ENCODE measurements at regions not wholly inside any gene's neighbourhood (a gene's known extent, or its start where the extent isn't known, plus 50 kb on each side); places are given as distances from the start of the nearest gene placed in this dataset.

DNA sequence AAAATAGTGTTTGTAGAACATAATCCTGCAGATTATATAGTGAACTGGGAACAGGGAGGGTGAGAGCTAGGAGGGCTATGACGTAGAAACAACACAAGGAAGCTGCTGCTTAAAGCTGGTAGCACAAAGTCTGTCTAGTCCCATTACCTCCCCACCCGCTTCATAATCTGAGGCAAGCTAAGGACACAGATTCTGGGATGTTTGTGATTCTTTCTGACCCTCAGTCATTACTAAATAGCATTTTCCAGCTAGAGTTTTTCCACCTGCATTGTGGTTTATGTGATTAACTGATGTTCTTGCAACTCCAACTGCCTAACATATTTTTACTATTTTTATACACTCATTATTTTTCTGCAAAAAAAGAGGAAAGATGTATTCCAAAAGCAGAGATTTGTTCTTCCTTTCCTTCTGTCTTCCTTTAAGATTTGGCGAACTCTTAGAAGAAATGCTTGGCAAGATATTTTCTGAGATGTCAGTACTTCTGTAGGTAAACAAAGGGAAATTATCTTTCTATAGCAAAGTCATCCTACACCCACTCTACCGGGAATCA is 293.2 kb upstream of the FAR2 start:
- H3K9me3 Mint-ChIP-seq = no peaks in the 10 kb centered on the region
- H3K4me1 Mint-ChIP-seq (ENCODE audit: low read depth) = no peaks in the 10 kb centered on the region
- no peak overlapping the region for H3K27ac Mint-ChIP-seq
- H3K4me3 Mint-ChIP-seq = no peak overlapping the region
- H3K36me3 Mint-ChIP-seq (ENCODE audit: low read depth) = no peaks in the 10 kb centered on the region
- no peaks in the 10 kb centered on the region for H3K27me3 Mint-ChIP-seq (ENCODE audit: low read depth)

DNA sequence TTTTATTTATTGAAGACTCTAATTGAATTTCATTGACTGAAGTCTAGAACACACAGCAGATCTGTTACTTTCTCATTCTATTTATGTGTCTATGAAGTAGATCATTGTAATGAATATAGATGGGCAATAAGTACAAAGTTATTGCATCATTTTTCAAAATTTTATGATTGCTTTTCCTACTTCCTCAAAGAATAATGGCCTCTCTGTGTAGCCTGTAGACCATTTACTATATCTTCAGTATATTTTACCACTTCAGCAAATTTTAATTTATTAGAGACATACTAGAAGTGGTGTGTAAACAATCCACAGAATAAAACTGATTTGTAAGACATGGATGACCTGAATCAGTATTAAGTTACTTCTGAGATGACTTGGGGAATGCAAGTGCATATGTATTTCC is 291.7 kb upstream of the FAR2 start:
- Mint-ChIP-seq H3K27me3 (ENCODE audit: low read depth) (no peaks in the 10 kb centered on the region), H3K9me3 (no peaks in the 10 kb centered on the region), H3K4me1 (ENCODE audit: low read depth) (no peaks in the 10 kb centered on the region), H3K4me3 (no peak overlapping the region), H3K27ac (no peak overlapping the region), H3K36me3 (ENCODE audit: low read depth) (no peaks in the 10 kb centered on the region)

- Mint-ChIP-seq H3K27me3 (ENCODE audit: low read depth) (no peaks in the 10 kb centered on the region), H3K4me3 (no peak overlapping the region), H3K9me3 (no peaks in the 10 kb centered on the region), H3K4me1 (ENCODE audit: low read depth) (no peaks in the 10 kb centered on the region), H3K27ac (no peak overlapping the region), H3K36me3 (ENCODE audit: low read depth) (no peaks in the 10 kb centered on the region)
These were observed 289.5 kb upstream of the FAR2 start for GRCh38 chr12:28859551-28859950.

DNA sequence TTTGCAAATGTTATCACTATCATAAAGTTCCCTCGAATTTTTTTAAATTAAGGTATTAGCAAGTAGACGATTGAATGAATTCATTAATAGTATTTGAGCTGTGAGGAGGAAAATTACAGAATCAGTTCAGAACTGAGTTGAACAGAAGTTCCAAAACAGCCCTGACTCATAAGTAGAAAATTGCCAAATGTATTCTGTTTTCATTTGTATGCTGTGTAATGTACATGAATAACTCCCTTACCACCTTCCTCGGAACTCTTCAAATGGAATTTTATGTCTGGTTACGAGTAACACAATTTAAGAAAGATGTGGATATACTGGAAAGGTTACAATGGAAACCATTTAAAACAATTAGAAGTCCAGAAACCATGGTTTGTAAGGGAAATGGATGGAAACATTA is 283.3 kb upstream of the FAR2 start:
- H3K9me3 Mint-ChIP-seq = no peaks in the 10 kb centered on the region
- no peaks in the 10 kb centered on the region for H3K4me1 Mint-ChIP-seq (ENCODE audit: low read depth)
- no peaks in the 10 kb centered on the region for H3K27me3 Mint-ChIP-seq (ENCODE audit: low read depth)
- no peak overlapping the region for H3K4me3 Mint-ChIP-seq
- H3K27ac Mint-ChIP-seq = no peak overlapping the region
- no peaks in the 10 kb centered on the region for H3K36me3 Mint-ChIP-seq (ENCODE audit: low read depth)

DNA sequence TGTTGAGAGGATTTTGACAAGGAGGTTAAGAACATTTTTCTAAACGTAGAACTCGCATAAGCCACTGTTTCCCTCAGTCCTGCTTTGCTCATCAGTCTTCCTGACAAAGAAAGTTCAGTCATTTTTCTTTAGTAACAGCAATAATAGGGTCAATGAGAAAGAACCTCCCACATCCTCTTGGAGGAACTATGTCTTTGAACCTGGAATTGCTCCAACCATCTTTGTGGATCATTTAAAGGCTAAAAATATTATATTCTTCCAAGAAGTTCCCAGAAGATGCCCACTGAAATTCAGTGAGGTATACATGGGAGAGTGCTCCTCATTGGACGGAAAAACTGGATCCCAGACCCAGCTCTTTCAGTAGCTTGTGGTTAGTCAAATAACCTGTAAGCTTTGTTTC is 282.8 kb upstream of the FAR2 start:
- H3K4me1 Mint-ChIP-seq (ENCODE audit: low read depth) = no peaks in the 10 kb centered on the region
- H3K9me3 Mint-ChIP-seq = no peaks in the 10 kb centered on the region
- no peak overlapping the region for H3K27ac Mint-ChIP-seq
- H3K4me3 Mint-ChIP-seq = no peak overlapping the region
- H3K36me3 Mint-ChIP-seq (ENCODE audit: low read depth) = no peaks in the 10 kb centered on the region
- H3K27me3 Mint-ChIP-seq (ENCODE audit: low read depth) = no peaks in the 10 kb centered on the region

- no peaks in the 10 kb centered on the region for H3K27me3 Mint-ChIP-seq (ENCODE audit: low read depth)
- no peak overlapping the region for H3K4me3 Mint-ChIP-seq
- no peak overlapping the region for H3K27ac Mint-ChIP-seq
- no peaks in the 10 kb centered on the region for H3K36me3 Mint-ChIP-seq (ENCODE audit: low read depth)
- no peaks in the 10 kb centered on the region for H3K9me3 Mint-ChIP-seq
- no peaks in the 10 kb centered on the region for H3K4me1 Mint-ChIP-seq (ENCODE audit: low read depth)
These were observed 282.2 kb upstream of the FAR2 start for GRCh38 chr12:28866715-28867503.

DNA sequence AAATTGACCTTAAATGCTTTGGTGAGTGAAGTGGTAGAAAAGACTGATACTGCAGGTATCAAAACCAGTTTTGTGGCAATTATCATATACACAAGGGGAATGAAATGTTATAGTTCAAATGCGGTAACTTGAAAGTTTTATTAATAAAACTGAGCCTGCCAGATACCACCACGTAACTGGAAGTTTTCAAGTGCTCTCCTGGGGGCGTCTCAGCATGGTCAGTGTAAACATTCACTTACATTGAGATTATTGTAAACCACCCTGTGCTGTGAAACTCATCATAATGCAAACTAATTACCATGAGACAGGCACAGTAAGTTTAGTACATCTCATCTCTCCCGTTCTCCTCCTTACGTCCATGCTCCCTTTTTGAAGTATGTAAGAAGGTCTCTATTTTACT is 280.7 kb upstream of the FAR2 start:
- Mint-ChIP-seq H3K36me3 (ENCODE audit: low read depth) (no peaks in the 10 kb centered on the region), H3K27me3 (ENCODE audit: low read depth) (no peaks in the 10 kb centered on the region), H3K27ac (no peak overlapping the region), H3K4me1 (ENCODE audit: low read depth) (no peaks in the 10 kb centered on the region), H3K9me3 (no peaks in the 10 kb centered on the region), H3K4me3 (no peak overlapping the region)

DNA sequence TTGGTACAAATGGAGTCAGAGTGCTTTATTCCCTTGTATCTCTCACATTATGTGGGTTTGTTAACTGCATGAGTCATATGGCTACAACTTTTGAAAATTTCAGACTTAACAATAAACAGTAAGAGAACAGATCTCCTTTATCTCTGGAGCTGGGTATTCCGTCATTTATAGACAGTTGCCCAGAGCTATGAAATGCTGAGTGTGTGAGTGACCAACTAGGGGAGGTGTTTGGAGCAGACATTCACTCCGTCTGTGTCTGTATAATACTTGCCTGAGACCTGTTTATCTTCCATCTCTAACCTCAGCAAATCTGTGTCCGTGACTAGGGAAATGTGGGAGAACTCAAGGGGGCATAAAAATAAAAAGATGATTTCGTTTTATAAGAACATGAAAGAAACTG is 279.9 kb upstream of the FAR2 start:
- no peaks in the 10 kb centered on the region for H3K36me3 Mint-ChIP-seq (ENCODE audit: low read depth)
- H3K4me1 Mint-ChIP-seq (ENCODE audit: low read depth) = no peaks in the 10 kb centered on the region
- no peaks in the 10 kb centered on the region for H3K9me3 Mint-ChIP-seq
- H3K27me3 Mint-ChIP-seq (ENCODE audit: low read depth) = no peaks in the 10 kb centered on the region
- H3K4me3 Mint-ChIP-seq = no peak overlapping the region
- H3K27ac Mint-ChIP-seq = no peak overlapping the region

- H3K9me3 Mint-ChIP-seq = no peaks in the 10 kb centered on the region
- H3K36me3 Mint-ChIP-seq (ENCODE audit: low read depth) = no peaks in the 10 kb centered on the region
- no peaks in the 10 kb centered on the region for H3K4me1 Mint-ChIP-seq (ENCODE audit: low read depth)
- H3K4me3 Mint-ChIP-seq = no peak overlapping the region
- H3K27me3 Mint-ChIP-seq (ENCODE audit: low read depth) = no peaks in the 10 kb centered on the region
- no peak overlapping the region for H3K27ac Mint-ChIP-seq
These were observed 278.1 kb upstream of the FAR2 start for GRCh38 chr12:28870839-28871440.

DNA sequence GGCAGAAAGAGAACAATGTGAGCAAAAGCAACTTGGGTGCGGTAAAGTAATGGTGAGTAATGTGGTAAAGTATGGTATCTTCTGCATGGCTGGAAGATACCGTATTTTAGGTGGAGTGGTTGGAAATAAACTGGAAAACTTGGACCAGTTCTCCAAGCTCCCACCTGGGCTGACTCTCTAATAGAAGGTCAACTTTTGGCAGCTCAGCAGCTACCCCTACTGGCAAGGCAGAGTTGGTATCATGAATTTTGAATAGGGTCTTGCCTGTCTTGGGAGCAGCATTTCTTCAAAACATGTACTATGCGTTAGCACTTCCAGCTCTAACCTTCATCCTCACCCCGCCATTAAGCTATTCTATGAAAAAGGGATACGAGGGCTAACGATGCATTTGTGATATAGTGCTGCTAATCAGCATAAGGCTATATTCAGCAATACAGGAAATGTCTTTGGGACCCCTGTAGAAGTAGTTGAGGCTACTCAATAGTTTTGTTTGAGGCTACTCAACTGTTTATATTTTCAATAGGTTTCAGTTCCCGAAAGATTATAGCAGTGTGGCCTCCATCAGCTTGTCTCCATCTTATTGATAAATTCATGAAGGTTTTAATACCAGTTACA is 276.3 kb upstream of the FAR2 start:
- Mint-ChIP-seq H3K4me3 (no peak overlapping the region), H3K36me3 (ENCODE audit: low read depth) (no peaks in the 10 kb centered on the region), H3K4me1 (ENCODE audit: low read depth) (no peaks in the 10 kb centered on the region), H3K27ac (no peak overlapping the region), H3K27me3 (ENCODE audit: low read depth) (no peaks in the 10 kb centered on the region), H3K9me3 (no peaks in the 10 kb centered on the region)

DNA sequence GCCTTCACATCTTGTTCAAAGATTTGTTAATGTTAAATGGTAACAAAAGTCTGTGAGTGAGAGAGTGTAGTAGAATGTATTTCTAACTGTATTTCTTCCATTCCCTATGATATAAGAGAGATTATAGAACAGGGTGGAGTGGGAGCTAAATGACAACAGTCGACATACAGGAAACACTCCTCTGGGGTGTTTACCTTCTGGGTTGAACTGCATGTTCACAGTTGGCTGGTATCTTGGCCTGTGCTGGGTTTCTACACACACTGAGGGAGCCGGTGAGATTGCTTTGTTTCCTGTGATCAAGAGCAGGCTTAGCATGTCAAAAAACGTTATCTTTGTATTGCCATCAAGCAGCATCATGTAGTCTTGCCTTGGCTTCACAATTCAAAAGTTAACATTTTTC is 274.3 kb upstream of the FAR2 start:
- no peaks in the 10 kb centered on the region for H3K4me1 Mint-ChIP-seq (ENCODE audit: low read depth)
- H3K27me3 Mint-ChIP-seq (ENCODE audit: low read depth) = no peaks in the 10 kb centered on the region
- no peak overlapping the region for H3K27ac Mint-ChIP-seq
- H3K36me3 Mint-ChIP-seq (ENCODE audit: low read depth) = no peaks in the 10 kb centered on the region
- H3K4me3 Mint-ChIP-seq = no peak overlapping the region
- H3K9me3 Mint-ChIP-seq = no peaks in the 10 kb centered on the region

DNA sequence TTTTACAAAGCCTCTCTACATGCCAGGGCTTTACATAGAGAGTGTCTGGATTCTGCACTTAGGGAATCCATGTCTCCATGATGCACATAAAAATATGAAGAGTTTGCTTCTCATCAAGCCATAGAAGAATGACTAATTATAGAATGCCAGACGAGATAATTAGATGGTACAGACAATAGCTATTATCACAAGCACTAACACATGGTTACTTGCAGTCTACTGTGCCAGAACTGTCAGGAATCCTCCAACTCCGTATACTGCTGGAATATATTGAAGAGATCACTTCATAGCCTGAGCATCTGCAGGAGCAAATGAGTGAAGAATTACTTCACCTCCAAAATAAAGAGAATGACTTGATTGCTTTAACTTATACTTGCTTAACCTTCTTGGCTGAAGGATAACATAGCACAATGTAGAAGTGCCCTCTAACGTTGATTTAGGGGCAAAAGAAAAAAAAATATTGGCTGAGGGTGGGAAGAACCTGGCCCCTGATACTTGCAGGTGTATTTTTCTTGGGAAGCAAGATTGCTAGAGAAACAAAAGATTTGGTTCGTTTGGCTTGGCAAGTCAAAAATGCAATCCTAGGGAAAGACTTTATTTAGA is 272.8 kb upstream of the FAR2 start:
- H3K4me3 Mint-ChIP-seq = no peak overlapping the region
- no peaks in the 10 kb centered on the region for H3K36me3 Mint-ChIP-seq (ENCODE audit: low read depth)
- no peaks in the 10 kb centered on the region for H3K27me3 Mint-ChIP-seq (ENCODE audit: low read depth)
- no peak overlapping the region for H3K27ac Mint-ChIP-seq
- H3K4me1 Mint-ChIP-seq (ENCODE audit: low read depth) = no peaks in the 10 kb centered on the region
- no peaks in the 10 kb centered on the region for H3K9me3 Mint-ChIP-seq

GRCh38 chr12:28877854-28878253 is 271.2 kb upstream of the FAR2 start:
- Mint-ChIP-seq H3K4me3 (no peak overlapping the region), H3K27ac (no peak overlapping the region), H3K4me1 (ENCODE audit: low read depth) (no peaks in the 10 kb centered on the region), H3K27me3 (ENCODE audit: low read depth) (no peaks in the 10 kb centered on the region), H3K9me3 (no peaks in the 10 kb centered on the region), H3K36me3 (ENCODE audit: low read depth) (no peaks in the 10 kb centered on the region)

DNA sequence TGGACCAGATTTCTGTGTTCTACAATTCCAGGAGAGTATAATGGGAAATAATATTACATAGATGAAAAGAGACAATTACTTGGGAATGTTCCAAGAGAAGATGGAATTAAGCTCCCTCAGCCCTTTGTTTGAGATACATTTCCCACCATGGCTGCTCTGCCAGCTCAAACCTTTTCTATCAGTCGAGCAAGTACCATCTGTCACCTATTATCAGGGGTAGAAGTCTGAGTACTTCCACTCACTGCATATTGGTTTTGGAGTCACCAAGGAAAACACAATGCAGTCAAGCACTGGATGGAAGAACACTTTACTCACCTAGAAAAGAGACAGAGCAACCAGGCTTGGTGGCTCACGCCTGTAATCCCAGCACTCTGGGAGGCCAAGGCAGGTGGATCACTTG is 270.4 kb upstream of the FAR2 start:
- Mint-ChIP-seq H3K27ac (no peak overlapping the region), H3K27me3 (ENCODE audit: low read depth) (no peaks in the 10 kb centered on the region), H3K9me3 (no peaks in the 10 kb centered on the region), H3K36me3 (ENCODE audit: low read depth) (no peaks in the 10 kb centered on the region), H3K4me1 (ENCODE audit: low read depth) (no peaks in the 10 kb centered on the region), H3K4me3 (no peak overlapping the region)

- no peaks in the 10 kb centered on the region for H3K27me3 Mint-ChIP-seq (ENCODE audit: low read depth)
- H3K4me1 Mint-ChIP-seq (ENCODE audit: low read depth) = no peaks in the 10 kb centered on the region
- H3K36me3 Mint-ChIP-seq (ENCODE audit: low read depth) = no peaks in the 10 kb centered on the region
- H3K9me3 Mint-ChIP-seq = no peaks in the 10 kb centered on the region
- H3K4me3 Mint-ChIP-seq = no peak overlapping the region
- H3K27ac Mint-ChIP-seq = no peak overlapping the region
These were observed 269.7 kb upstream of the FAR2 start for GRCh38 chr12:28879379-28879778.
